ENCODE measurements at regions not wholly inside any gene's neighbourhood (a gene's known extent, or its start where the extent isn't known, plus 50 kb on each side); places are given as distances from the start of the nearest gene placed in this dataset.

GRCh38 chr3:159114582-159114981, 312.7 kb downstream of the MFSD1 start:
- H4K20me1 ChIP-seq (ENCODE audit: insufficient read depth) = no peaks in the 10 kb centered on the region
- no peaks in the 10 kb centered on the region for H3K36me3 ChIP-seq (replicated peaks in 1 of 2; ENCODE audit: control insufficient read depth in 1 of 2, insufficient read depth in 2 of 2, low read length in 1 of 2)
- no peaks in the 10 kb centered on the region for H3K9me2 ChIP-seq
- POLR2A ChIA-PET = no interaction called here
- CTCF ChIA-PET = interaction anchor here (0.9 to 1.0 kb wide), 2 partner anchors 52 to 472 kb away, joined by 3 read pairs; no protein-coding TSS in a partner anchor
- no peak overlapping the region for H3K27ac ChIP-seq (ENCODE audit: low read depth in 2 of 2, low read length in 1 of 2)
- no peak for DNase-seq
- no peaks in the 10 kb centered on the region for H3K27me3 ChIP-seq (ENCODE audit: insufficient read depth)
- H2AFZ ChIP-seq (ENCODE audit: low read depth) = no peak overlapping the region
- no peak overlapping the region for H3K4me3 ChIP-seq (ENCODE audit: low read depth in 2 of 2, low read length in 1 of 2)
- H3F3A ChIP-seq (replicated peaks; ENCODE audit: insufficient read depth) = no peaks in the 10 kb centered on the region
- no peak overlapping the region for H3K4me2 ChIP-seq
- H3K4me1 ChIP-seq (ENCODE audit: control insufficient read depth in 1 of 2, insufficient read depth in 2 of 2, low read depth in 1 of 2, low read length in 1 of 2) = no peaks in the 10 kb centered on the region
- H3K79me2 ChIP-seq (ENCODE audit: insufficient read depth) = no peaks in the 10 kb centered on the region
- H3K9ac ChIP-seq = no peak overlapping the region
- H3K9me3 ChIP-seq = no peaks in the 10 kb centered on the region
- 79% methylated on average over 6 of the region's 6 CpGs for WGBS (ENCODE audit: low lambda C conversion rate)
- TF ChIP-seq EZH2phosphoT487 (IDR thresholded peaks at IDR 0.05; ENCODE audit: borderline replicate concordance, low read depth) (no peak), ELF1 (IDR thresholded peaks at IDR 0.05) (no peak), FOSL2 (IDR thresholded peaks at IDR 0.05; ENCODE audit: borderline replicate concordance, low read depth) (no peak)

GRCh38 chr3:159123877-159124276, 322.0 kb downstream of the MFSD1 start:
- H3K4me2 ChIP-seq = no peak overlapping the region
- DNase-seq = no peak
- no peaks in the 10 kb centered on the region for H3K36me3 ChIP-seq (replicated peaks in 1 of 2; ENCODE audit: control insufficient read depth in 1 of 2, insufficient read depth in 2 of 2, low read length in 1 of 2)
- peaks cover 2 to 6% of the 10 kb centered on the region in 2 experiments for H3K4me1 ChIP-seq (ENCODE audit: control insufficient read depth in 1 of 2, insufficient read depth in 2 of 2, low read depth in 1 of 2, low read length in 1 of 2)
- H3K9me3 ChIP-seq = no peaks in the 10 kb centered on the region
- H2AFZ ChIP-seq (ENCODE audit: low read depth) = no peak overlapping the region
- no peaks in the 10 kb centered on the region for H3K27me3 ChIP-seq (ENCODE audit: insufficient read depth)
- no peak overlapping the region for H3K4me3 ChIP-seq (ENCODE audit: low read depth in 2 of 2, low read length in 1 of 2)
- no peak overlapping the region for H3K27ac ChIP-seq (ENCODE audit: low read depth in 2 of 2, low read length in 1 of 2)
- ChIA-PET CTCF (no interaction called here), POLR2A (no interaction called here)
- TF ChIP-seq FOSL2 (IDR thresholded peaks at IDR 0.05; ENCODE audit: borderline replicate concordance, low read depth) (no peak), FOXJ3 (CRISPR knock-in tag; IDR thresholded peaks at IDR 0.05) (no peak), IRF3 (IDR thresholded peaks at IDR 0.05; ENCODE audit: low read depth, low read length) (no peak), GABPA (IDR thresholded peaks at IDR 0.05; ENCODE audit: low read depth) (no peak), MAX (IDR thresholded peaks at IDR 0.05; ENCODE audit: low read depth) (no peak), FOXM1 (IDR thresholded peaks at IDR 0.05; ENCODE audit: low read depth) (no peak), RXRA (IDR thresholded peaks at IDR 0.05; ENCODE audit: borderline replicate concordance, low read depth) (no peak), EP300 (IDR thresholded peaks at IDR 0.05; ENCODE audit: borderline replicate concordance in 1 of 2, low read depth in 1 of 2, low read length in 1 of 2) (no peak), PBX3 (IDR thresholded peaks at IDR 0.05) (no peak), RFX5 (IDR thresholded peaks at IDR 0.05; ENCODE audit: low read length) (no peak), USF1 (IDR thresholded peaks at IDR 0.05; ENCODE audit: borderline replicate concordance, low read depth) (no peak), MEF2A (IDR thresholded peaks at IDR 0.05; ENCODE audit: borderline replicate concordance, low read depth) (no peak), TCF12 (IDR thresholded peaks at IDR 0.05) (no peak), NFIC (IDR thresholded peaks at IDR 0.05; ENCODE audit: borderline replicate concordance) (no peak), SIN3A (IDR thresholded peaks at IDR 0.05; ENCODE audit: borderline replicate concordance, low read depth, low read length) (no peak), MXI1 (IDR thresholded peaks at IDR 0.05; ENCODE audit: low read depth, low read length) (no peak), YY1 (IDR thresholded peaks at IDR 0.05; ENCODE audit: low read depth) (no peak), NRF1 (IDR thresholded peaks at IDR 0.05; ENCODE audit: low read depth, low read length) (no peak)
- H3K9me2 ChIP-seq = no peaks in the 10 kb centered on the region
- no peak overlapping the region for H3K9ac ChIP-seq
- 92% methylated on average over 1 of the region's 1 CpG for WGBS (ENCODE audit: low lambda C conversion rate)
- no peaks in the 10 kb centered on the region for H3F3A ChIP-seq (replicated peaks; ENCODE audit: insufficient read depth)
- no peaks in the 10 kb centered on the region for H3K79me2 ChIP-seq (ENCODE audit: insufficient read depth)
- H4K20me1 ChIP-seq (ENCODE audit: insufficient read depth) = no peaks in the 10 kb centered on the region
